GM19455 (cell line): ENCODE measurements at regions not wholly inside any gene's neighbourhood (a gene's known extent, or its start where the extent isn't known, plus 50 kb on each side); places are given as distances from the start of the nearest gene placed in this dataset.

Source experiments
- ATAC-seq: cut with Tn5 transposase; IDR thresholded peaks from one replicate; pipeline ENCODE4 v1.9.1; 2021; ENCODE audit not compliant: unreplicated experiment

GRCh38 chr6:84526631-84527030 lies 237.8 kb downstream of the TBX18 start:
- no peak for ATAC-seq

GRCh38 chr6:84525907-84526306 lies 238.5 kb downstream of the TBX18 start:
- ATAC-seq: no peak

DNA sequence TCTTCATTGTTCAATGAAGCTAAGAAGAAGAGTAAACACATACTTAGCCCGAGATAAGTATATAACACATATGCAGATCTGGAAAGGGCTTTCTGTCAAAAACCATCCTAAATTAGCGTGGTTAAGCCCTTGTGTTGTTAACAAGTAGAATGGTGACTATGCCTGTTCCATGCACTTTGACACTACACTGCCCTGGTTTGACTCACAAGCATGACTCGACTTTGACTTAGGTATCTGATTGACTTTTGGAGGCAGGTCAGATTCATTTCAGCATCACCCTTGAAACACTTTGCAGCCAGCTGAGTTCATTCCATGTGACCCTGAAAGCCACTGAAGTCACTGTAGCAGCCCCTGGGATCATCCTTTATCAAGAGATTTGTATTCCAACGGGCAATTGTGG lies 239.8 kb downstream of the TBX18 start:
- ATAC-seq: no peak

DNA sequence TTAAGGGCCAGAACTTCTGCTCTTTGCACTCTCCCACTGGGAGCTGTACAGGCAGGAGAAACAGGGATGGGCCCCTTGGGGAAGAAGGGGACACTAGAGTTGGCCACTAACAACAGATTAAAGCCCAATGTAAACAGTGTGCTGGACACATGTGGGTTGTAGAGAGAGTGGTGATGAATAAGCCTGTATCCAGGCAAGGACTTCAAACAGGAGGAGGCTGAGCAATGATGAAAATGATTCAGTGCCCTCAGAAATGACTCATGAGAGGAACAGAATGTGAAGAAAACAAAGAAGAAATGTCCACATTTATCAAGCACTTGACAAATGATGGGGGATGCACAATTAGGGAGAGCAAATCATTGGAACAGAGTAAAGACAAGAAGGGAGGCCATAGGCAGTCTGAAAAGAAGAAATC lies 242.3 kb downstream of the TBX18 start:
- ATAC-seq: no peak

DNA sequence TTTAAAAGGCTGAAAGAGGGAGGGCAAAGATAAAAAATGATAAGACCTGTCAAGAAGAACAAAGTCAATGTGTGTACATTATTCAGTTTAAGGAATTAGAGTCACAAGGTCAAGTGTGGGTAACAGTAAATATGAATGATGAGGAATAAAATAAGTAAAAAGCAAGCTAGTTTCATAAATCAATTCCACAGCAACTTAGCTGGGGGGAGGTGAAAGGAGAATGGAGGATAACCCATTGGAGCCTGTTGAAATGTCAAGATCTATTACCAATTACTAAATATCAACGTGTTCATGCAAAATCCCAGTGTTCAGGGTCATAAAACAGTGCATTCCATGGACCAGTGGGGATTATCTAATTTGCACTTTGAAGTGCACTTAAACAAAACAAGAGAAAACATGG lies 242.9 kb downstream of the TBX18 start:
- ATAC-seq: no peak

- no peak for ATAC-seq
These were observed 246.5 kb downstream of the TBX18 start for GRCh38 chr6:84517741-84518530.

- no peak for ATAC-seq
These were observed 248.2 kb downstream of the TBX18 start for GRCh38 chr6:84516154-84516553.

DNA sequence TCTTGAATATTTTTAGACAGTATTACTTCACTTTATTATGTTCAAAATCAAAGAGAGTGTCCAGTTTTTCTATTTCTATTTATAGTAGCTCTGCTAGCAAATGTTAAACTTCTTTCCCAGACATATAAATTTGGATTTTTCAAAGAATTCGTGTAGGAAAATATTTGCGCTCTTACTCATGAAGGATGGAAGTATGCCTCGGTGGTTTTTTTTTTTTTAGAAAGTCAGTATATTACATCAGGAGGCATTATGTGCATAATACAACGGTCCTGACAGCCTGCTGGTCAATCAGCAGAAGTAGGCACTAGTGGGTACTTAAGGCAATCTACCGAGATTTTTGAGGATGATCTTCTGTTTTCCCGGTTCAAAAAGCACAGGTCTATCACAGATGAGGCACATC lies 249.3 kb downstream of the TBX18 start:
- ATAC-seq: no peak

DNA sequence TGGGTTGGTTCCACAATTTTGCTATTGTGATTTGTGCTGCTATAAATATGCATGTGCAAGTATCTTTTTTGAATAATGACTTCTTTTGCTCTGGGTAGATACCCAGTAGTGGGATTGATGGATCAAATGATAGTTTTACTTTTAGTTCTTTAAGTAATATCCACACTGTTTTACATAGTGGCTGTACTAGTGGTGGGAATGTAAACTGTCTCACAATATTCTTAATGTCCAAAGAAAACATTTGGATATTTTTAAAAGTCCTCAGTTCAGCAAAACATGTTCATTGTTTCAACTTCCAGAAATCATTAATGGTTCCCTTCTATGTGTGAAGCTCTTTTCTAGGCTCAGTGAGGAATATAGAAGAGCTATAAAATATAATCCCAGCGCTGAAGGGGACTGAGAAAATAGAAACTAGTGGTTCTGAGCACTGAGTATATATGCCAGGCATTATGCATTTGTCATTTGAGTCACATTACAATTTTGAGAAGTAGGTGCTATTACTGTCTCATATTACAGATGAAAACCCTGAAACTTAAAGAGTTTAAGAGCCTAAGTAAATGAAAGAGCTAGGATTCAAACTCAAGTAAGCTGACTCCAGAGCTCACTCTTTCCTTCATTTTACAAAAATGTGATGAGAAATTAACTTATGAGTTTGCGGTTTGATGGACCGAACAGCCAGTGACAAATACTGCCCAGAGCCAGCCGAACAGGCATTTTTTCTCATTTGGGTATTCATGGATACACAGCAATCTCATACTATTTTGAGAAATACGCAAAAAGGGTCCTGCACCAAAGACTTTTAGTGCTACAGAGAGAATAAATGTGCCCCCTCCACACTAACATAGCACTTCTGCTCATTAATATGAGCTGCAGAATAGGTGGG lies 250.1 kb downstream of the TBX18 start:
- no peak for ATAC-seq

DNA sequence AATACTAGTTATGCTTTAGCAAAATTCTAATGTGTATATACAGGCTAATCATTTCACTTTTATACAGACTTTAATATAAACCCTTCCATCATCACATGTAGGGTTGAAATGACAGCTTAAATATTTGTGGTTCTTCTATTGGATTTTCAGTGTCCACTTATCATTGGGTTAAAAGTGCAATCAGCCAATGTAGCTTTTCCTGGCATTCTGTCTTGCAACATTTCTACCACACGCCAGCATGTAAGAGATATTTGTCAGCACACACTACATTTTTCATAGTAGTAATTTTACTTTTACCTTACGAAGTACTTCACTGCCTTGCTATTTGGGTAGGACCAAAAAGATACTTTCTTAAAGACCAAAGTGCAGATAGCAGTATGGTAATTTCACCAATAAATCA lies 252.0 kb downstream of the TBX18 start:
- no peak for ATAC-seq

DNA sequence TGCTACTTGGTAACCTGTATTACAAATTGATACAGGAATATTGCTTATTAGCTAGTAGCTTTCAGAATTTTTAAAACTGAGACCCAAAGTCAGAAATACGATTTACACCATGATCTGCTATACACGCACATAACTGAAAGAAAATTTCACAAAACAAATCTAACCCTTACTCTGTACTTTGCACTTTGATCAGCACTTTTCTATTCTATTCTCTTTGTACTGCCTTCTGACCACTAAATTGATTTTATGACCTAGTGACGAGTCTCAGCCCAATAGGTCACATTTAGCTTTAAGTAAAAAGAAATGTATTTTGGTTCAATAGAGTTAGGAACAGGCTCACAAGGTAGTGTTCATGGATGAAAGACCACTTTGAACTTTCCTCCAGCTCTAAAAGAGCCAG lies 252.5 kb downstream of the TBX18 start:
- no peak for ATAC-seq

DNA sequence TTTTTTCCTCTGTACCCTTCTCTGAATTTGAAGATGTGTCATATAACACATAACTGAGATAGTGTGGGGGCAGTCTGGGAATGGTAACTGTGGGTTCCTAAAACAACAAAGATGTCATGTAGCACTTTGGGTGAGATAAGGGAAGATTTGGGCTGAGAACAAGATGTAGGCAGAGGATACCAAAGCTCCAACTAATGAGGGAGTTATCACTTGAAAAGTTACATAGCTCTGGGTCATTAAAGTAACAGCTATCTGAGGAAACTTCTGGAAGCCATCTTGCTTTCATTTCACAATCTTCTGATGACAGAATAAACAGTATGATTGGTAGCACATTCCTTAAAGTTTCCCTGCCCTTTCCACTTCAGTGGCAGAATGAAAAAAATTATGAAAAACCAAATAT lies 255.4 kb downstream of the TBX18 start:
- no peak for ATAC-seq

DNA sequence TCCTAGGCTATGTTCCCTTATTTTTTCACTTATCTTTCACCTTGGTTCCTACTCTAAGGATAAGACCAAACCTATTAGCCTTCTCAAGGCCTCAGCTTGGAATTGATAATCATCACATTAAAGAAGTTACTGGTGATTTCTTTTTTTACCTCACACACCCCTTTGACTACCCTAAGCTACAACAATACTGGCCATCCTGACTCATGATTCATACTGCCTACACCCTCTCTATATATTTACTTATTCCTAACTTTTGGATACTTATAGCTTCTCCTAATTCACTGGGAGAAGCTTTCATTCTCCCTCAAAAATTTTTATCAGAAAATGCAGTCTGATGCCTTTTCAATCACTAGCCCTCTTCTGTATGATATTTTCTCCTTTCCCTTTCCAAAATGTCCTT lies 256.1 kb downstream of the TBX18 start:
- ATAC-seq: no peak

DNA sequence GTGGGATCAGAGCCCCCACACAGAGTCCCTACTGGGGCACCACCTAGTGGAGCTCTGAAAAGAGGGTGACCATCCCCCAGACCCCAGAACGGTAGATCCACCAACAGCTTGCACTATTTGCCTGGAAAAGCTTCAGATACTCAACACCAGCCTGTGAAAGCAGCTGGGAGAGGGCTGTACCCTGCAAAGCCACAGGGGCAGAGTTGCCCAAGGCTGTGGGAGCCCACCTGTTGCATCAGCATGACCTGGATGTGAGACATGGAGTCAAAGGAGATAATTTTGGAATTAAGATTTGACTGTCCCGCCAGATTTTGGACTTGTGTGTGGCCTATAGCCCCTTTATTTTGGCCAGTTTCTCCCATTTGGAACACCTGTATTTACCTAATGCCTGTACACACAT lies 260.4 kb downstream of the TBX18 start:
- no peak for ATAC-seq

DNA sequence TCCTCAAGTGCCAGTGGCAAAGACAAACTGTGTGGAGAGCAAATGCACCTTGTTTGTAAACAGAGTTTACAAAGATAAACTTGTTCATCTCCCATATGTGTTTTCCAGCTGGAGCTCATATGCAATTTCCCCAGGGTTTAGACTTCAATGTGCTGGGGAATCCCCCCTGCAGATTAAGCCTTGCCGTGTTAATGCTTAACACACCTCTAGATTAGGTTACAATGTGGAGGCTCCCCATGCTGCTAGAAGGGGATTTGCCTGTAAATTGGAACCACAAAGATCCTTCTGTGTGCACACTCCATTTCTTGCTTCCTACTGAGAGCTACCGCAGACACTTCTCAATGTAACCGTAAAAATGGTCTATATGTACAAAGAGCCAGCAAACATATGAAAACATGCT lies 263.1 kb downstream of the TBX18 start:
- no peak for ATAC-seq

DNA sequence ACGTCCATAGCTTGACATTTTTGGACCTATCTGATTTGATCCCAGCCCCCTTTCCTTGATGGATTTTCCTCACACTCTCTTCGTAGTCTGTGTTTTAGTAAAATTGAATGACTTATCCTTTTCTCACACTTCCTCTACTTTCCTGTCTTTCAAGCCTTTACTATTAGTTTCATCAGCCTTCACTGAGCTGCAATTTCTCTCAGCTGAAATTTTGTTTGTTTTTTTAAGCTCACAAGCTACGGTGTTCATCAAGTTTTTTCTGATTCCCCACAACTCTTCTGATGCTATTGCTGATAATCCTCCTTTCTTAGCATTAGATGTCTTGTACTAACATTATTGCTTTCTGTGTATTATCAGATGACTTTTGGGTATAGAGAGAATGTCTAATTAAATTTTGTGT lies 263.7 kb downstream of the TBX18 start:
- ATAC-seq: no peak

GRCh38 chr6:84498905-84499304 lies 265.5 kb downstream of the TBX18 start:
- no peak for ATAC-seq

DNA sequence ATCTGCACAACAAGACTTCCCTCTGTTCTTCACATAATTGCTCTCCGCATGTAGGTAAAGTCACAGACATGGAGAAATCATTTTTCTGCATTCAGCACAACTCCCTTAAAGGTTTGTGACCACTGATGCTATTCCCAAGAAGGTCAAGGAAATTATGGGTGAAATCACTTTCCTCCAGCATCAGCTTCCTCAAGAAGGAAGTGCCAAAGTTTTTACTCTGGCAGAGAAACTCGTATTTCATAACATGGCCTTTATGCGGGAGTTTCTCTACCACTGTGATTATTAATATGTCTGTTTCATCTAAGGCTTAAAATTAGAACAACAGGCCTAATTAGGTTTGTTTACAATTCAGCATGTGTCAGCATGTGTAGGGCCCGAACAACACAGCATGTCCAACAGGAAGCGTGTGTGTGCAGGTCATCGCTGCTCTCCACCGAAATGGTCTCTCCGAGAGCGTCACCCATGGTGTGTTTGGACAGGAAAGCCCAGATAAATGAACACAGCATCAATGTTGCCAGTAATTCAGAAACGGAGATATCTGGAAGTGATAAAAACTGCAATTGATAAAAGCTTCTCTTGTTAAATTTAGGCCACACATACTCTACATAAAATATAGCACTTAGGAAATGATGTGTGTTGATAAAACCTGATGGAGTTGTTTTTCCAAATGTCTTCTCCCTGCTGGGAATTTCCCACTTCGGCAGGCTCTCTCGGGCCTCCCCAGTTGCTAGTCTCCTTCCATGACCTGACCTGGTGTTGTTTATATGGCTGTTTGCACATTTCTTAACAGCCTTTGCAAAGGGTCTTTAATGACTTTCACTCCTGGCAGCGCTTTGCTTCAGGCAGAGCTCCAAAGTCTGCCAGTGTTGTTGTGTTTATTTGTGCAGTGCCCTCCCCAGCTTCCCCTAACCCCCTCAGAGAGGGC lies 265.1 kb upstream of the CEP162 start:
- ATAC-seq: no peak

- ATAC-seq: no peak
These were observed 262.2 kb upstream of the CEP162 start for GRCh38 chr6:84489598-84489997.

DNA sequence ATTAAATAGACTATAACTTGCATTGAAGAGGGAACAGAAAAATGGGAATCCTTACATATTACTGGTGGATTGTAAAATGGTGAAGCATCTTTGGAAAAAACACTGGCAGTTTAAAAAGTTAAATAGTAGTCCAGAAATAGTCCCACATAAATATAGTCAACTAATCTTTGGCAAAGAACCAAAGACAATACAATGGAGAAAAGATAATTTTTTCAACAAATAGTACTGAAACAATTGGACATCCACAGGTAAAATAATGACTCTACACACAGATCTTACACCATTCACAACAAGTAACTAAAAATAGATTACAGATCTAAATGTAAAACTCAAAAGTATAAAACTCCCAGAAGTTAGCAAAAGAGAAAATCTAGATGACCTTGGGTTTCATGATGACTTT lies 259.1 kb upstream of the CEP162 start:
- no peak for ATAC-seq

GRCh38 chr6:84469144-84469543 lies 241.7 kb upstream of the CEP162 start:
- no peak for ATAC-seq
